Ishikawa (cell line): ENCODE measurements at regions not wholly inside any gene's neighbourhood (a gene's known extent, or its start where the extent isn't known, plus 50 kb on each side); places are given as distances from the start of the nearest gene placed in this dataset.

Source experiments
- CEBPB ChIP-seq: IDR thresholded peaks from 2 replicates; pipeline ENCODE4 v1.6.1; 2012
- EGR1 ChIP-seq: IDR thresholded peaks from 2 replicates; pipeline ENCODE4 v1.6.1; 2012
- EP300 ChIP-seq: IDR thresholded peaks from 2 replicates; pipeline ENCODE4 v1.6.1; 2012; ENCODE audit warnings: borderline replicate concordance
- FOXM1 ChIP-seq: IDR thresholded peaks from 2 replicates; pipeline ENCODE4 v1.6.1; 2012; ENCODE audit warnings: low read depth, borderline replicate concordance
- MAX ChIP-seq: IDR thresholded peaks from 2 replicates; pipeline ENCODE4 v1.6.1; 2012
- RAD21 ChIP-seq: IDR thresholded peaks from 2 replicates; pipeline ENCODE4 v1.6.1; 2012; ENCODE audit warnings: low read depth
- REST ChIP-seq: IDR thresholded peaks from 2 replicates; pipeline ENCODE4 v1.6.1; 2012; ENCODE audit warnings: low read depth, mild to moderate bottlenecking
- TAF1 ChIP-seq: IDR thresholded peaks from 2 replicates; pipeline ENCODE4 v1.6.1; 2012; ENCODE audit warnings: low read depth, mild to moderate bottlenecking
- TCF12 ChIP-seq: IDR thresholded peaks from 2 replicates; pipeline ENCODE4 v1.6.1; 2012; ENCODE audit warnings: low read depth
- TEAD4 ChIP-seq: IDR thresholded peaks from 2 replicates; pipeline ENCODE4 v1.6.1; 2012
- USF1 ChIP-seq: IDR thresholded peaks from 2 replicates; pipeline ENCODE4 v1.6.1; 2012
- YY1 ChIP-seq: IDR thresholded peaks from 2 replicates; pipeline ENCODE4 v1.6.1; 2012; ENCODE audit warnings: low read depth

GRCh38 chr14:86933460-86933859 lies 1059.5 kb downstream of the GALC start:
- TF ChIP-seq MAX = no peak
- TF ChIP-seq YY1 = no peak
- no peak for TF ChIP-seq EP300
- TF ChIP-seq TCF12 = no peak
- no peak for TF ChIP-seq TAF1
- no peak for TF ChIP-seq RAD21
- TF ChIP-seq FOXM1 = no peak
- TF ChIP-seq CEBPB = no peak
- no peak for TF ChIP-seq USF1
- TF ChIP-seq REST = no peak
- no peak for TF ChIP-seq EGR1
- TF ChIP-seq TEAD4 = no peak
